ENCODE measurements at regions not wholly inside any gene's neighbourhood (a gene's known extent, or its start where the extent isn't known, plus 50 kb on each side); places are given as distances from the start of the nearest gene placed in this dataset.
"Not testable (repeated sequence)": the region's sequence is repeated elsewhere in the genome, so short reads cannot be mapped to it uniquely, and the experiment has no call there.

GRCh38 chr10:22824520-22824919, 103.3 kb upstream of the ARMC3 start:
- no peak for DNase-seq

GRCh38 chr10:22823109-22823508, 104.7 kb upstream of the ARMC3 start:
- no peak for DNase-seq

GRCh38 chr10:22821921-22822320, 105.9 kb upstream of the ARMC3 start:
- DNase-seq, result not testable (repeated sequence)

GRCh38 chr10:22821501-22821900, 106.4 kb upstream of the ARMC3 start:
- DNase-seq, result no peak

- DNase-seq, result peak; percentile 9
These were observed 101.9 kb upstream of the PIP4K2A start for GRCh38 chr10:22816298-22816653.

- no peak for DNase-seq
These were observed 96.5 kb upstream of the PIP4K2A start for GRCh38 chr10:22810643-22811465.

- no peak for DNase-seq
These were observed 92.9 kb upstream of the PIP4K2A start for GRCh38 chr10:22807238-22807637.

GRCh38 chr10:22805304-22805703, 90.9 kb upstream of the PIP4K2A start:
- peak; percentile 40 for DNase-seq

- no peak for DNase-seq
These were observed 89.0 kb upstream of the PIP4K2A start for GRCh38 chr10:22803261-22803885.

- DNase-seq, result no peak
These were observed 87.4 kb upstream of the PIP4K2A start for GRCh38 chr10:22801785-22802184.

- DNase-seq, result not testable (repeated sequence)
These were observed 83.4 kb upstream of the PIP4K2A start for GRCh38 chr10:22797796-22798195.

GRCh38 chr10:22795546-22795945, 81.2 kb upstream of the PIP4K2A start:
- DNase-seq, result no peak

- no peak for DNase-seq
These were observed 77.8 kb upstream of the PIP4K2A start for GRCh38 chr10:22792161-22792560.

GRCh38 chr10:22791665-22792064, 77.3 kb upstream of the PIP4K2A start:
- peak; percentile 38 for DNase-seq

- DNase-seq, result no peak
These were observed 70.3 kb upstream of the PIP4K2A start for GRCh38 chr10:22784668-22785067.

- DNase-seq, result no peak
These were observed 69.4 kb upstream of the PIP4K2A start for GRCh38 chr10:22783807-22784206.

- DNase-seq, result peak; percentile 91
These were observed 66.1 kb upstream of the PIP4K2A start for GRCh38 chr10:22780474-22780885.

GRCh38 chr10:22779331-22780019, 65.1 kb upstream of the PIP4K2A start:
- no peak for DNase-seq

- no peak for DNase-seq
These were observed 59.7 kb upstream of the PIP4K2A start for GRCh38 chr10:22774102-22774501.

GRCh38 chr10:22771631-22772030, 57.3 kb upstream of the PIP4K2A start:
- not testable (repeated sequence) for DNase-seq

- no peak for DNase-seq
These were observed 55.9 kb upstream of the PIP4K2A start for GRCh38 chr10:22770270-22770669.

- DNase-seq, result no peak
These were observed 53.5 kb upstream of the PIP4K2A start for GRCh38 chr10:22767859-22768258.

- DNase-seq, result no peak
These were observed 52.3 kb upstream of the PIP4K2A start for GRCh38 chr10:22766693-22767092.

Data from NCI-H446 treated with DMSO at 0.1 percent for 48 hours (cell line).